Activated T-cell treated with anti-CD3 and anti-CD28 coated beads, Interleukin-2, amount 50 U/mL, for 4 hours (primary cell): ENCODE measurements at regions not wholly inside any gene's neighbourhood (a gene's known extent, or its start where the extent isn't known, plus 50 kb on each side); places are given as distances from the start of the nearest gene placed in this dataset.
"Not testable (repeated sequence)": the region's sequence is repeated elsewhere in the genome, so short reads cannot be mapped to it uniquely, and the experiment has no call there.

Source experiments
- ATAC-seq, 2 donors: fragments of 200-7000 bp; cut with Tn5 transposase; one replicate each; pipeline ENCODE4 v1.10.0; 2021
- DNase-seq: peaks from one replicate; pipeline ENCODE4 v3.0.0-alpha.2; 2020
- H3K27me3 Mint-ChIP-seq: one replicate; pipeline ENCODE4 v1.8.0; 2021; ENCODE audit warnings: low read depth, mixed read lengths
- H3K36me3 Mint-ChIP-seq: one replicate; pipeline ENCODE4 v1.8.0; 2022; ENCODE audit warnings: mixed read lengths; ENCODE audit not compliant: insufficient read depth
- H3K4me1 Mint-ChIP-seq: one replicate; pipeline ENCODE4 v1.8.0; 2021; ENCODE audit warnings: low read depth, mixed read lengths
- H3K4me3 Mint-ChIP-seq: one replicate; pipeline ENCODE4 v1.8.0; 2021; ENCODE audit warnings: mild to moderate bottlenecking, moderate library complexity, mixed read lengths
- H3K9me3 Mint-ChIP-seq: one replicate; pipeline ENCODE4 v1.8.0; 2021; ENCODE audit warnings: mixed read lengths

- H3K36me3 Mint-ChIP-seq, result no peaks in the 10 kb centered on the region
- H3K27me3 Mint-ChIP-seq, result no peaks in the 10 kb centered on the region
- H3K4me1 Mint-ChIP-seq, result no peaks in the 10 kb centered on the region
- H3K9me3 Mint-ChIP-seq, result no peaks in the 10 kb centered on the region
- DNase-seq (no peak), ATAC-seq (no peak)
- no peak overlapping the region for H3K4me3 Mint-ChIP-seq
Measured at GRCh38 chr1:70819785-70820184, 227.8 kb downstream of the PTGER3 start.

- no peak for DNase-seq
- H3K27me3 Mint-ChIP-seq, result no peaks in the 10 kb centered on the region
Measured at GRCh38 chr1:70820396-70820795, 227.2 kb downstream of the PTGER3 start.

GRCh38 chr1:70820995-70821394 lies 226.6 kb downstream of the PTGER3 start:
- Mint-ChIP-seq H3K4me1 (no peaks in the 10 kb centered on the region), H3K9me3 (no peaks in the 10 kb centered on the region), H3K36me3 (no peaks in the 10 kb centered on the region), H3K27me3 (no peaks in the 10 kb centered on the region), H3K4me3 (no peak overlapping the region)
- DNase-seq (no peak), ATAC-seq (no peak)

More at GRCh38 chr1:70820396-70820795, 227.2 kb downstream of the PTGER3 start:
- H3K4me1 Mint-ChIP-seq, result no peaks in the 10 kb centered on the region
- ATAC-seq, result no peak
- no peak overlapping the region for H3K4me3 Mint-ChIP-seq
- no peaks in the 10 kb centered on the region for H3K36me3 Mint-ChIP-seq
- H3K9me3 Mint-ChIP-seq, result no peaks in the 10 kb centered on the region

GRCh38 chr1:70826428-70826827 lies 221.2 kb downstream of the PTGER3 start:
- ATAC-seq, result no peak
- H3K9me3 Mint-ChIP-seq, result no peaks in the 10 kb centered on the region
- H3K36me3 Mint-ChIP-seq, result no peaks in the 10 kb centered on the region
- H3K4me3 Mint-ChIP-seq, result no peak overlapping the region
- no peak for DNase-seq
- no peaks in the 10 kb centered on the region for H3K27me3 Mint-ChIP-seq
- no peaks in the 10 kb centered on the region for H3K4me1 Mint-ChIP-seq

GRCh38 chr1:70827030-70827429 lies 220.6 kb downstream of the PTGER3 start:
- ATAC-seq (no peak), DNase-seq (no peak)
- no peaks in the 10 kb centered on the region for H3K27me3 Mint-ChIP-seq
- H3K36me3 Mint-ChIP-seq, result no peaks in the 10 kb centered on the region
- no peak overlapping the region for H3K4me3 Mint-ChIP-seq
- H3K9me3 Mint-ChIP-seq, result no peaks in the 10 kb centered on the region
- no peaks in the 10 kb centered on the region for H3K4me1 Mint-ChIP-seq

GRCh38 chr1:70828177-70828576 lies 219.4 kb downstream of the PTGER3 start:
- no peak for DNase-seq
- Mint-ChIP-seq H3K36me3 (no peaks in the 10 kb centered on the region), H3K9me3 (no peaks in the 10 kb centered on the region), H3K4me1 (no peaks in the 10 kb centered on the region), H3K27me3 (no peaks in the 10 kb centered on the region), H3K4me3 (no peak overlapping the region)
- ATAC-seq, result no peak

GRCh38 chr1:70834365-70834764 lies 213.3 kb downstream of the PTGER3 start:
- ATAC-seq, H3K4me1 Mint-ChIP-seq, H3K27me3 Mint-ChIP-seq, H3K4me3 Mint-ChIP-seq, H3K9me3 Mint-ChIP-seq, H3K36me3 Mint-ChIP-seq, DNase-seq: not testable (repeated sequence)

GRCh38 chr1:70836456-70836855 lies 211.2 kb downstream of the PTGER3 start:
- no peak for ATAC-seq
- Mint-ChIP-seq H3K27me3 (no peaks in the 10 kb centered on the region), H3K4me3 (no peak overlapping the region), H3K4me1 (no peaks in the 10 kb centered on the region), H3K9me3 (no peaks in the 10 kb centered on the region), H3K36me3 (no peaks in the 10 kb centered on the region)
- no peak for DNase-seq

- no peak for ATAC-seq
- no peaks in the 10 kb centered on the region for H3K4me1 Mint-ChIP-seq
Measured at GRCh38 chr1:70840260-70840953, 207.2 kb downstream of the PTGER3 start.

GRCh38 chr1:70842562-70842961 lies 205.1 kb downstream of the PTGER3 start:
- Mint-ChIP-seq H3K4me1 (no peaks in the 10 kb centered on the region), H3K27me3 (no peaks in the 10 kb centered on the region), H3K9me3 (no peaks in the 10 kb centered on the region), H3K36me3 (no peaks in the 10 kb centered on the region), H3K4me3 (no peak overlapping the region)
- DNase-seq (no peak), ATAC-seq (no peak)

More at GRCh38 chr1:70840260-70840953, 207.2 kb downstream of the PTGER3 start:
- Mint-ChIP-seq H3K4me3 (no peak overlapping the region), H3K36me3 (no peaks in the 10 kb centered on the region), H3K9me3 (no peaks in the 10 kb centered on the region), H3K27me3 (no peaks in the 10 kb centered on the region)
- no peak for DNase-seq

GRCh38 chr1:70843452-70843851 lies 204.2 kb downstream of the PTGER3 start:
- ATAC-seq (no peak), DNase-seq (no peak)
- Mint-ChIP-seq H3K9me3 (no peaks in the 10 kb centered on the region), H3K27me3 (no peaks in the 10 kb centered on the region), H3K4me1 (no peaks in the 10 kb centered on the region), H3K4me3 (no peak overlapping the region), H3K36me3 (no peaks in the 10 kb centered on the region)

GRCh38 chr1:70847013-70847412 lies 200.6 kb downstream of the PTGER3 start:
- no peak overlapping the region for H3K4me3 Mint-ChIP-seq
- no peak for DNase-seq
- no peaks in the 10 kb centered on the region for H3K27me3 Mint-ChIP-seq
- no peak for ATAC-seq
- no peaks in the 10 kb centered on the region for H3K9me3 Mint-ChIP-seq
- H3K4me1 Mint-ChIP-seq, result no peaks in the 10 kb centered on the region
- no peaks in the 10 kb centered on the region for H3K36me3 Mint-ChIP-seq

- no peak for DNase-seq
- ATAC-seq, result no peak
Measured at GRCh38 chr1:70855203-70855602, 192.4 kb downstream of the PTGER3 start.

GRCh38 chr1:70856201-70856600 lies 191.4 kb downstream of the PTGER3 start:
- H3K36me3 Mint-ChIP-seq, result no peaks in the 10 kb centered on the region
- ATAC-seq (no peak), DNase-seq (no peak)
- no peaks in the 10 kb centered on the region for H3K4me1 Mint-ChIP-seq
- H3K27me3 Mint-ChIP-seq, result no peaks in the 10 kb centered on the region
- H3K4me3 Mint-ChIP-seq, result no peak overlapping the region
- H3K9me3 Mint-ChIP-seq, result no peaks in the 10 kb centered on the region

More at GRCh38 chr1:70855203-70855602, 192.4 kb downstream of the PTGER3 start:
- H3K4me1 Mint-ChIP-seq, result no peaks in the 10 kb centered on the region
- H3K36me3 Mint-ChIP-seq, result no peaks in the 10 kb centered on the region
- H3K4me3 Mint-ChIP-seq, result no peak overlapping the region
- H3K27me3 Mint-ChIP-seq, result no peaks in the 10 kb centered on the region
- H3K9me3 Mint-ChIP-seq, result no peaks in the 10 kb centered on the region

- DNase-seq, result no peak
- Mint-ChIP-seq H3K27me3 (no peaks in the 10 kb centered on the region), H3K36me3 (no peaks in the 10 kb centered on the region), H3K4me3 (no peak overlapping the region), H3K4me1 (no peaks in the 10 kb centered on the region), H3K9me3 (no peaks in the 10 kb centered on the region)
- no peak for ATAC-seq
Measured at GRCh38 chr1:70863239-70863638, 184.4 kb downstream of the PTGER3 start.
